Astrocyte (in vitro differentiated cells and primary cell): ENCODE measurements at regions not wholly inside any gene's neighbourhood (a gene's known extent, or its start where the extent isn't known, plus 50 kb on each side); places are given as distances from the start of the nearest gene placed in this dataset.

Source experiments
- DNase-seq: peaks from one replicate; pipeline ENCODE4 v3.0.0-alpha.2; 2010; ENCODE audit warnings: low read depth
- FAIRE-seq: peaks from 2 replicates; lab custom pipeline; 2011; peaks lifted over from hg19 to GRCh38; lab: Jason Lieb, UNC
- H2AFZ ChIP-seq: 2 replicates; pipeline ENCODE4 v1.6.0; 2012; ENCODE audit warnings: low read depth, low read length, inconsistent platforms
- H3K27ac ChIP-seq: 2 replicates; pipeline ENCODE4 v1.5.1; 2011; ENCODE audit warnings: low read depth, low read length, inconsistent platforms
- H3K27me3 ChIP-seq: 2 replicates; pipeline ENCODE4 v1.6.0; 2011; ENCODE audit warnings: low read length, inconsistent platforms; ENCODE audit not compliant: insufficient read depth
- H3K36me3 ChIP-seq: 2 replicates; pipeline ENCODE4 v1.5.1; 2011; ENCODE audit warnings: low read length, inconsistent platforms; ENCODE audit not compliant: insufficient read depth
- H3K4me1 ChIP-seq: 2 replicates; pipeline ENCODE4 v1.5.1; 2011; ENCODE audit warnings: low read length, inconsistent platforms; ENCODE audit not compliant: insufficient read depth
- H3K4me2 ChIP-seq: 2 replicates; pipeline ENCODE4 v1.6.0; 2012; ENCODE audit warnings: low read length, inconsistent platforms
- H3K4me3 ChIP-seq: 2 replicates; pipeline ENCODE4 v1.5.1; 2011; ENCODE audit warnings: low read depth, mild to moderate bottlenecking, low read length, inconsistent platforms; ENCODE audit not compliant: insufficient read depth
- H3K79me2 ChIP-seq: 2 replicates; pipeline ENCODE4 v1.6.0; 2012; ENCODE audit warnings: mild to moderate bottlenecking, low read length, inconsistent platforms; ENCODE audit not compliant: insufficient read depth
- H3K9ac ChIP-seq: 2 replicates; pipeline ENCODE4 v1.6.0; 2012; ENCODE audit warnings: mild to moderate bottlenecking, low read length, inconsistent platforms
- H3K9me3 ChIP-seq: 2 replicates; pipeline ENCODE4 v1.5.1; 2012; ENCODE audit warnings: low read depth, mild to moderate bottlenecking, low read length, inconsistent platforms; ENCODE audit not compliant: insufficient read depth
- H4K20me1 ChIP-seq: 2 replicates; pipeline ENCODE4 v1.6.0; 2012; ENCODE audit warnings: low read length, inconsistent platforms; ENCODE audit not compliant: insufficient read depth
- H3K27ac Mint-ChIP-seq: one replicate; pipeline ENCODE4 v1.8.0; 2021; ENCODE audit warnings: mild to moderate bottlenecking, mixed read lengths; ENCODE audit not compliant: unreplicated experiment
- H3K27me3 Mint-ChIP-seq: one replicate; pipeline ENCODE4 v1.8.0; 2021; ENCODE audit warnings: low read depth, mixed read lengths; ENCODE audit not compliant: unreplicated experiment
- H3K36me3 Mint-ChIP-seq: one replicate; pipeline ENCODE4 v1.8.0; 2021; ENCODE audit warnings: low read depth, mixed read lengths; ENCODE audit not compliant: unreplicated experiment
- H3K4me1 Mint-ChIP-seq: one replicate; pipeline ENCODE4 v1.8.0; 2021; ENCODE audit warnings: low read depth, mixed read lengths; ENCODE audit not compliant: unreplicated experiment
- H3K4me3 Mint-ChIP-seq: one replicate; pipeline ENCODE4 v1.8.0; 2021; ENCODE audit warnings: mild to moderate bottlenecking, moderate library complexity, mixed read lengths; ENCODE audit not compliant: unreplicated experiment
- H3K9me3 Mint-ChIP-seq: one replicate; pipeline ENCODE4 v1.8.0; 2021; ENCODE audit warnings: mild to moderate bottlenecking, mixed read lengths; ENCODE audit not compliant: unreplicated experiment
- CTCF ChIP-seq: IDR thresholded peaks from 2 replicates; pipeline ENCODE4 v1.5.1; 2011; ENCODE audit warnings: low read depth, mild to moderate bottlenecking, inconsistent platforms, low read length, moderate library complexity; ENCODE audit not compliant: insufficient read depth
- EZH2 ChIP-seq: IDR thresholded peaks from 2 replicates; pipeline ENCODE4 v1.6.1; 2012; ENCODE audit warnings: mild to moderate bottlenecking, low read length, inconsistent platforms; ENCODE audit not compliant: insufficient read depth

- Histone ChIP-seq H3K4me2 (no peak overlapping the region), H3K9ac (no peak overlapping the region), H3K4me1 (peaks cover 8% of the 10 kb centered on the region), H3K79me2 (no peaks in the 10 kb centered on the region), H3K36me3 (no peaks in the 10 kb centered on the region), H3K27me3 (no peaks in the 10 kb centered on the region), H4K20me1 (no peaks in the 10 kb centered on the region), H2AFZ (no peak overlapping the region), H3K4me3 (no peak overlapping the region), H3K9me3 (no peaks in the 10 kb centered on the region), H3K27ac (no peak overlapping the region)
- peak; percentile 47 for FAIRE-seq
- no peak for DNase-seq
- TF ChIP-seq CTCF (no peak), EZH2 (no peak)
- no peak overlapping the region for H3K27ac Mint-ChIP-seq
- H3K4me3 Mint-ChIP-seq = no peak overlapping the region
- H3K9me3 Mint-ChIP-seq = no peaks in the 10 kb centered on the region
- no peaks in the 10 kb centered on the region for H3K27me3 Mint-ChIP-seq
- no peaks in the 10 kb centered on the region for H3K36me3 Mint-ChIP-seq
- H3K4me1 Mint-ChIP-seq = peaks cover 12% of the 10 kb centered on the region
These were observed 372.5 kb downstream of the MAN2A1 start for GRCh38 chr5:110062246-110062645.

GRCh38 chr5:110063640-110064602 lies 374.2 kb downstream of the MAN2A1 start:
- no peak for TF ChIP-seq EZH2
- Mint-ChIP-seq H3K4me3 (no peak overlapping the region), H3K4me1 (peaks cover 12% of the 10 kb centered on the region), H3K9me3 (peaks cover 5% of the 10 kb centered on the region), H3K27me3 (no peaks in the 10 kb centered on the region), H3K36me3 (no peaks in the 10 kb centered on the region), H3K27ac (peak overlapping the region; percentile 7)
- Histone ChIP-seq H3K4me1 (peaks cover 8% of the 10 kb centered on the region), H2AFZ (no peak overlapping the region), H3K79me2 (no peaks in the 10 kb centered on the region), H3K4me2 (peak overlapping the region; percentile 23), H3K9ac (no peak overlapping the region), H4K20me1 (no peaks in the 10 kb centered on the region), H3K27ac (no peak overlapping the region), H3K27me3 (no peaks in the 10 kb centered on the region), H3K9me3 (no peaks in the 10 kb centered on the region), H3K4me3 (no peak overlapping the region), H3K36me3 (no peaks in the 10 kb centered on the region)
- DNase-seq = peak; percentile 59
- no peak for FAIRE-seq

DNA sequence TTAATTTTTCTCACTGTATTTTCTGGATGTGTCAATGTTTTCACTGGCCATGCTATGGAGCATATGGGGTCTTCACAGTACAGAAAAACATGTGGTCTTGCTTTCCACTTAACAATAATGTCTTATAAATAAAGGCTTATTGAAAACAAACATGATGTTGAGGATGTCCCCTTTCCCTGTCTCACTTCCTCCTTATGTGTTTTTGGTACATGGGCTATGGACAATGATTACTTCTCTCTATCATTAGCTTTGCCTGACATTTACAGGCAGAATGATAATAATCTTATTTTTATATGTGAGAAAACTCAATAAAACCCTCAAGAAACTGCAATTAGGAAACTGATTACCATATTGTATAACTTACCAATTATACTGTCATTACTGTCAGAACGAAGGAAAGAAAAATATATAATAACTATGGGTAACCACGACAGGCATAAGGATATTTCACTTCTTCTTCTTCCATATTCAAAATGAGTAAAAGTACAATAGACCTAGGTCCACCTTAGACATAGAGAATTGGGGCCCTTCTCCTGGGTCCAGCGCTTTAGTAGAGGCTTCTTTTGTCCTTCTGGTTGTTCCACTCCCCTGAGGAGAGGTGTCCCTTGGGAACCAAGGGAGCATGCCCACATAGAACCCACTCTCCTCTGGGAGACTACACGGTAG lies 375.0 kb downstream of the MAN2A1 start:
- Histone ChIP-seq H4K20me1 (no peaks in the 10 kb centered on the region), H3K27ac (no peak overlapping the region), H3K27me3 (no peaks in the 10 kb centered on the region), H3K4me2 (peak overlapping the region; percentile 23), H2AFZ (no peak overlapping the region), H3K79me2 (no peaks in the 10 kb centered on the region), H3K9me3 (no peaks in the 10 kb centered on the region), H3K36me3 (no peaks in the 10 kb centered on the region), H3K4me1 (peaks cover 8% of the 10 kb centered on the region), H3K9ac (no peak overlapping the region), H3K4me3 (no peak overlapping the region)
- no peak overlapping the region for H3K27ac Mint-ChIP-seq
- H3K27me3 Mint-ChIP-seq = no peaks in the 10 kb centered on the region
- FAIRE-seq (no peak), DNase-seq (no peak)
- no peak for TF ChIP-seq CTCF
- TF ChIP-seq EZH2 = no peak
- no peak overlapping the region for H3K4me3 Mint-ChIP-seq
- no peaks in the 10 kb centered on the region for H3K36me3 Mint-ChIP-seq
- peaks cover 12% of the 10 kb centered on the region for H3K4me1 Mint-ChIP-seq
- peaks cover 5% of the 10 kb centered on the region for H3K9me3 Mint-ChIP-seq
